H1 (cell line): ENCODE measurements at regions not wholly inside any gene's neighbourhood (a gene's known extent, or its start where the extent isn't known, plus 50 kb on each side); places are given as distances from the start of the nearest gene placed in this dataset.

Experiments used
- BRCA1 ChIP-seq: IDR thresholded peaks from 2 replicates; pipeline ENCODE4 v1.6.1; 2012; ENCODE audit warnings: low read depth, low read length, improper control_type of control experiment
- CTCF ChIP-seq, 3 experiments: IDR thresholded peaks; 1 replicate in 2 of 3; 2 replicates in 1 of 3; pipeline versions ENCODE4 v1.5.1 to v1.6.1; 2011; ENCODE audit warnings: low read length in 3 of 3, mild to moderate bottlenecking in 3 of 3, inconsistent platforms in 2 of 3, low read depth in 1 of 3, moderate library complexity in 1 of 3; ENCODE audit not compliant: insufficient read depth in 1 of 3; ENCODE audit errors: control extremely low read depth in 1 of 3
- HDAC2 ChIP-seq, 2 experiments: fragments of 300-600 bp in 1 of 2; sonication (generic) in 1 of 2; IDR thresholded peaks; 2 replicates each; pipeline ENCODE4 v1.6.1; 2011 to 2012; ENCODE audit warnings: low read depth in 2 of 2, low read length in 2 of 2, mild to moderate bottlenecking in 2 of 2, moderate library complexity in 2 of 2, borderline replicate concordance in 1 of 2, inconsistent platforms in 1 of 2
- NANOG ChIP-seq: IDR thresholded peaks from 2 replicates; pipeline ENCODE4 v1.6.1; 2011; ENCODE audit warnings: low read length, low read depth, mild to moderate bottlenecking, inconsistent platforms; ENCODE audit not compliant: insufficient read depth, poor library complexity, severe bottlenecking
- POLR2A ChIP-seq, 2 experiments: IDR thresholded peaks; 1 replicate in 1 of 2; 2 replicates in 1 of 2; pipeline ENCODE4 v1.6.1; 2011; ENCODE audit warnings: low read depth in 2 of 2, low read length in 2 of 2, mild to moderate bottlenecking in 2 of 2; ENCODE audit errors: control extremely low read depth in 1 of 2
- POLR2AphosphoS5 ChIP-seq: IDR thresholded peaks from 2 replicates; pipeline ENCODE4 v1.6.1; 2011; ENCODE audit warnings: low read depth, low read length
- RXRA ChIP-seq: IDR thresholded peaks from 2 replicates; pipeline ENCODE4 v1.6.1; 2011; ENCODE audit warnings: low read depth, mild to moderate bottlenecking, low read length, moderate library complexity; ENCODE audit not compliant: insufficient read depth
- SP1 ChIP-seq: IDR thresholded peaks from 2 replicates; pipeline ENCODE4 v1.6.1; 2011; ENCODE audit warnings: low read depth, low read length
- TAF7 ChIP-seq: optimal IDR thresholded peaks from 2 replicates; pipeline ENCODE3; 2011; ENCODE audit warnings: low read depth, mild to moderate bottlenecking, inconsistent platforms, low read length, moderate library complexity, borderline replicate concordance
- TBP ChIP-seq: IDR thresholded peaks from 2 replicates; pipeline ENCODE4 v1.6.1; 2011; ENCODE audit warnings: low read depth, low read length, improper control_type of control experiment
- TEAD4 ChIP-seq: IDR thresholded peaks from 2 replicates; pipeline ENCODE4 v1.6.1; 2012; ENCODE audit warnings: low read depth, low read length, inconsistent platforms, mixed read lengths
- TF ChIP-seq, protein P1 (sequence below): IDR thresholded peaks from 2 replicates; pipeline ENCODE4 v1.6.1; 2012; ENCODE audit warnings: low read length, inconsistent platforms

DNA sequence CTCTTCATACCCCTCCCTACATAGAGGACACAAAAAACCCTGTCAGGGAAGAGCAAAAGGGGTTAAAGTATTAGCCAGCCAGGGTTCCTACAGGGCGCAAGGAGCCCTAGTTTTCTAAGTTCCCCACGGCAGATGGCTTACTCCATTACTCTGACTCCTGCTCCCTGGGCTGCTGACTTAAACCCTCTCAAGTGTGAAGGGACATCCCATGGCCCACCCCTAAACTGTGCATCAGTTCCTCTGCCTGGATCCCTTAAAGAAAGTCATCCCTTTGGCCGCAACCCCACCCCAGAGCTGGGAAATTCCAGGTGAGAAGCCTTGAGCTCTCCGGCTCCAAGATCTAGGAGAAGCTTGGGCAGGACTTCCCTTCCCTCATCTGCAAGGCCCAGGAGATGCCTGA, 236.0 kb downstream of the TOMM20 start:
- TF ChIP-seq CTCF (IDR thresholded peaks at IDR 0.05; ENCODE audit: control extremely low read depth in 1 of 3, insufficient read depth in 1 of 3, low read depth in 1 of 3, low read length in 3 of 3) = no peak
- no peak for TF ChIP-seq POLR2A (IDR thresholded peaks at IDR 0.05; ENCODE audit: control extremely low read depth in 1 of 2, low read depth in 2 of 2, low read length in 2 of 2)
- TF ChIP-seq TBP = no peak
- TF ChIP-seq RXRA = no peak
- no peak for TF ChIP-seq SP1
- no peak for TF ChIP-seq TEAD4
- TF ChIP-seq TAF7 = no peak
- TF ChIP-seq HDAC2 (IDR thresholded peaks at IDR 0.05; ENCODE audit: borderline replicate concordance in 1 of 2, low read depth in 2 of 2, low read length in 2 of 2) = no peak
- no peak for TF ChIP-seq NANOG
- TF ChIP-seq BRCA1 = no peak
- TF ChIP-seq, protein P1, sequence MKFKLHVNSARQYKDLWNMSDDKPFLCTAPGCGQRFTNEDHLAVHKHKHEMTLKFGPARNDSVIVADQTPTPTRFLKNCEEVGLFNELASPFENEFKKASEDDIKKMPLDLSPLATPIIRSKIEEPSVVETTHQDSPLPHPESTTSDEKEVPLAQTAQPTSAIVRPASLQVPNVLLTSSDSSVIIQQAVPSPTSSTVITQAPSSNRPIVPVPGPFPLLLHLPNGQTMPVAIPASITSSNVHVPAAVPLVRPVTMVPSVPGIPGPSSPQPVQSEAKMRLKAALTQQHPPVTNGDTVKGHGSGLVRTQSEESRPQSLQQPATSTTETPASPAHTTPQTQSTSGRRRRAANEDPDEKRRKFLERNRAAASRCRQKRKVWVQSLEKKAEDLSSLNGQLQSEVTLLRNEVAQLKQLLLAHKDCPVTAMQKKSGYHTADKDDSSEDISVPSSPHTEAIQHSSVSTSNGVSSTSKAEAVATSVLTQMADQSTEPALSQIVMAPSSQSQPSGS = no peak
- TF ChIP-seq POLR2AphosphoS5 = no peak
